ENCODE measurements at regions not wholly inside any gene's neighbourhood (a gene's known extent, or its start where the extent isn't known, plus 50 kb on each side); places are given as distances from the start of the nearest gene placed in this dataset.

DNA sequence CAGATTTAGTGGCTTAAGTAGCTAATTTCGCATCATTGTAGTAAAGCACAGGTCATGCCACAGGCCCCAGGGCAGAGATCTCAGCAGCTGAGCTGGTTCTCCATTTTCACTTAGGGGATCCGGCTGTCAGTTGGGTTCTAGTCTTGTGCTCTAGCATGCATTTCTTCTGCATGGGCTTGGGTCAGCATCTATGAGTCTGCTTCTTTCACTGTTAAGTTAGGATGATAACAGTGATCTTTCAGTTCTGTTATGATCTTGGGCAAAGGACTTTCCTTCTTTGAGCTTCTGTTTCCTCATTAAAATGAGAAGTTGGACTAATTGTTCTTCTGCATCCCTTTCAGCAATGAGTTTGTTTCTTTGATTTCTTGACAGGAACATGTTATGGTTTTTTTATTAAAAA, 123.6 kb upstream of the DNAH14 start:
- FAIRE-seq (no peak), DNase-seq (ENCODE audit: insufficient read length, low spot score) (no peak)
- no peak for TF ChIP-seq CTCF (IDR thresholded peaks at IDR 0.05; ENCODE audit: insufficient read depth, missing control alignments)

DNA sequence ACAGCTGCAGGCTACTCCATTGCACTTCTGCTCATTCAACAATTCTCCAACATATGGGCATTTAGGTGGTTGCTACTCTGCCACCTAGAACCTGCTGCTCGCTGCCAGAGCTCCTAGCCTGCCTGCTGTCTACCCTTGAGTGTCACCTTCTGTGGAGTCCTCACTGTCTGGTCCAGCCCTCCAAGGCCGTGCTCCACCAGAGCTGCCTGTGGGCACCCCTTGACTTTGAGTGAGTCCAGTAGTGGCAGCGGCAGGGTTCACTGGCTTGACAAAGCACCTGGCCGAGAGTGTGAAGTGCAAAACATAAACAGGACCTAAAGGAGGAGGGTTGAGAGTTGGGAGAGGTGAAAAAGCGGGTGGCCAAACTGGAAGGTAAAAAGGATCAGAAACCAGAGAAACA, 120.3 kb upstream of the DNAH14 start:
- FAIRE-seq (no peak), DNase-seq (ENCODE audit: insufficient read length, low spot score) (no peak)

GRCh38 chr1:224809613-224810012, 119.9 kb upstream of the DNAH14 start:
- FAIRE-seq (no peak), DNase-seq (ENCODE audit: insufficient read length, low spot score) (no peak)
- no peak for TF ChIP-seq CTCF (IDR thresholded peaks at IDR 0.05; ENCODE audit: insufficient read depth, missing control alignments)

More for the DNA sequence above, 120.3 kb upstream of the DNAH14 start:
- no peak for TF ChIP-seq CTCF (IDR thresholded peaks at IDR 0.05; ENCODE audit: insufficient read depth, missing control alignments)

DNA sequence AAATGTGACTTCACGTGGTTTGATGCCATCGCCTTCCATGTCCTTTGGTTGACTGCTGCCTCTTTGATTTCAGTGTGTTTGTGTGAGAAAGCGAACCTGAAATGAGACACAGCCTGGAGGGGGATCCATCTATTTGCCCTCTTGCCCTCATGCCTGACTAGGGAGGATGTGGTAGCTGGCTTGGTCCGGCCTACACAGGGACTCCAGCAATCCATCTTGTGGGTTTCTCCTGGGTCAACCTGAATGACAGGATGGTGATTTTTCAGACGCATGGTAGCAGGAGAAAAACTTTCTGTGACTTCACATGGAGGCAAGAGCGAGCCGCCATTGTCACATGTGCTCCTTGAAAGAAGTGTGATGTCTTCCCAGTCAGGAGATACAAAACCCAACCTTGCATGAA, 117.9 kb upstream of the DNAH14 start:
- DNase-seq (ENCODE audit: insufficient read length, low spot score) = no peak
- no peak for TF ChIP-seq CTCF (IDR thresholded peaks at IDR 0.05; ENCODE audit: insufficient read depth, missing control alignments)
- FAIRE-seq = no peak

GRCh38 chr1:224815647-224816046, 113.8 kb upstream of the DNAH14 start:
- FAIRE-seq = no peak
- DNase-seq (ENCODE audit: insufficient read length, low spot score) = no peak
- TF ChIP-seq CTCF (IDR thresholded peaks at IDR 0.05; ENCODE audit: insufficient read depth, missing control alignments) = no peak

- TF ChIP-seq CTCF (IDR thresholded peaks at IDR 0.05; ENCODE audit: insufficient read depth, missing control alignments) = no peak
- DNase-seq (ENCODE audit: insufficient read length, low spot score) (no peak), FAIRE-seq (no peak)
These were observed 113.4 kb upstream of the DNAH14 start for GRCh38 chr1:224816062-224816461.

DNA sequence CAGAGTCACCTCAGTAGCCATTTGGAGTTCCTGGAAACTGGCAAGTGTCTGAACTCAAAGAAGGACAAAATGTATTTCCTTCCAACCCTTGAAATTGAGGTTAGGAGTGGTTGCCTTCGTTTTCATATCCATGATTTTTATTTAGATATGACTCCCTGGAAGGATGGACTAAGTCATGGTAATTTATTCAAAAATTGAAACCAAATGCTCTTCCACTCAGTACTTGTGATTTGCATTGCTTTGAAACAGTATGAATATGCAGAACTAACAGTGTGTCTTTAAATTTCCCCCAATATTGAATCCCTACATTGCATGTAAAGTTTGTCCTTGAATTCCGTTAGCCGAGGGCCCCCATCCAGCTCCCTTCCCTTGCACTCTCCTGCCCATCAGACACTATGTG, 112.1 kb upstream of the DNAH14 start:
- DNase-seq (ENCODE audit: insufficient read length, low spot score) = no peak
- no peak for TF ChIP-seq CTCF (IDR thresholded peaks at IDR 0.05; ENCODE audit: insufficient read depth, missing control alignments)
- FAIRE-seq = no peak

Measured in D721Med (cell line).